HepG2 (cell line): ENCODE measurements at regions not wholly inside any gene's neighbourhood (a gene's known extent, or its start where the extent isn't known, plus 50 kb on each side); places are given as distances from the start of the nearest gene placed in this dataset.

Experiments used
- ATAC-seq: fragments of 200-7000 bp; cut with Tn5 transposase; 3 replicates; pipeline ENCODE4 v1.9.1; 2020; ENCODE audit warnings: mild to moderate bottlenecking, moderate library complexity
- BruUV-seq: library from RNA; stranded (reverse); fragments of 400-500 nt; replicated peaks from 2 replicates; lab custom pipeline; 2021; lab: Mats Ljungman, UMichigan
- CTCF ChIA-PET: fragments of 300-600 bp; formaldehyde crosslinking; extraction: SDS; loops from one replicate; lab custom pipeline; 2021; ENCODE audit warnings: low total read pairs, inconsistent platforms, low intra/inter-chr PET ratio; lab: Yijun Ruan, JAX
- POLR2A ChIA-PET: fragments of 350-600 bp; sonication (Branson Sonifier 250); formaldehyde crosslinking; loops from one replicate; lab custom pipeline; 2020; ENCODE audit warnings: antibody characterized with exemption, inconsistent platforms; lab: Yijun Ruan, JAX
- DNase-seq: peaks from one replicate; pipeline ENCODE4 v3.0.0-alpha.2; 2015; ENCODE audit warnings: low spot score
- FAIRE-seq: peaks from 3 replicates; lab custom pipeline; 2011; peaks lifted over from hg19 to GRCh38; lab: Jason Lieb, UNC
- H2AFZ ChIP-seq: one replicate; pipeline ENCODE4 v1.6.1; 2011; ENCODE audit warnings: low read length, inconsistent platforms
- H3K27ac ChIP-seq: fragments of 300-600 bp; 3 replicates; pipeline ENCODE4 v1.8.0; 2011; ENCODE audit warnings: mixed run types, mild to moderate bottlenecking, mixed read lengths, low read length, inconsistent platforms; ENCODE audit not compliant: insufficient read depth; ENCODE audit errors: extremely low read length
- H3K27me3 ChIP-seq, 2 experiments: fragments of 200-600 bp in 1 of 2; 2 replicates in 1 of 2; 3 replicates in 1 of 2; pipeline versions ENCODE4 v1.6.0 to v1.8.0; 2011; ENCODE audit warnings: low read length in 2 of 2, mild to moderate bottlenecking in 2 of 2, moderate library complexity in 2 of 2, inconsistent platforms in 1 of 2; ENCODE audit not compliant: insufficient read depth in 2 of 2, control insufficient read depth in 1 of 2
- H3K36me3 ChIP-seq, 2 experiments: fragments of 200-600 bp in 1 of 2; replicated peaks in 1 of 2; 2 replicates in 1 of 2; 3 replicates in 1 of 2; pipeline versions ENCODE4 v1.5.1 to v1.8.0; 2011; ENCODE audit warnings: low read length in 2 of 2, inconsistent platforms in 1 of 2; ENCODE audit not compliant: insufficient read depth in 2 of 2, control insufficient read depth in 1 of 2
- H3K4me1 ChIP-seq: 2 replicates; pipeline ENCODE4 v1.5.1; 2012; ENCODE audit warnings: low read length, inconsistent platforms; ENCODE audit not compliant: insufficient read depth
- H3K4me2 ChIP-seq: 2 replicates; pipeline ENCODE4 v1.6.0; 2011; ENCODE audit warnings: low read depth, low read length, inconsistent platforms
- H3K4me3 ChIP-seq, 3 experiments: fragments of 200-600 bp in 1 of 3; sonication (generic), shearing (Covaris generic) in 1 of 3; replicated peaks in 1 of 3; 2 replicates each; pipeline ENCODE4 v1.5.1; 2011 to 2016; ENCODE audit warnings: low read length in 3 of 3, inconsistent platforms in 2 of 3, low read depth in 2 of 3, mild to moderate bottlenecking in 2 of 3, control low read depth in 1 of 3, mixed read lengths in 1 of 3; ENCODE audit not compliant: insufficient read depth in 1 of 3
- H3K79me2 ChIP-seq: one replicate; pipeline ENCODE4 v1.6.1; 2011; ENCODE audit warnings: low read length, inconsistent platforms; ENCODE audit not compliant: insufficient read depth
- H3K9ac ChIP-seq: 2 replicates; pipeline ENCODE4 v1.6.0; 2011; ENCODE audit warnings: mild to moderate bottlenecking, low read depth, low read length, inconsistent platforms; ENCODE audit not compliant: insufficient read depth
- H3K9me3 ChIP-seq: 2 replicates; pipeline ENCODE4 v1.5.1; 2012; ENCODE audit warnings: mild to moderate bottlenecking, low read length
- H4K20me1 ChIP-seq: 2 replicates; pipeline ENCODE4 v1.6.0; 2011; ENCODE audit warnings: inconsistent platforms, mild to moderate bottlenecking, low read length, moderate library complexity; ENCODE audit not compliant: insufficient read depth
- ADNP ChIP-seq: sonication (generic); formaldehyde crosslinking; IDR thresholded peaks from 2 replicates; pipeline ENCODE4 v1.4.0; 2020; ENCODE audit warnings: missing genetic modification reagents
- NFE2 ChIP-seq: sonication (generic); formaldehyde crosslinking; IDR thresholded peaks from 2 replicates; pipeline ENCODE4 v1.4.0; 2020; ENCODE audit warnings: missing genetic modification reagents
- TAF15 ChIP-seq: fragments of 200-400 bp; formaldehyde crosslinking; IDR thresholded peaks from one replicate; pipeline ENCODE4 v1.6.1; 2018; ENCODE audit warnings: mild to moderate bottlenecking, low read depth, low read length; ENCODE audit not compliant: poor library complexity, severe bottlenecking
- TIGD3 ChIP-seq: sonication (generic); formaldehyde crosslinking; IDR thresholded peaks from 2 replicates; pipeline ENCODE4 v1.5.1; 2020; ENCODE audit warnings: mild to moderate bottlenecking, missing genetic modification reagents, borderline replicate concordance
- ZMYM2 ChIP-seq: sonication (generic); formaldehyde crosslinking; IDR thresholded peaks from 2 replicates; pipeline ENCODE4 v1.8.0; 2022; ENCODE audit warnings: mild to moderate bottlenecking, missing genetic modification reagents
- ZNF326 ChIP-seq: sonication (generic); formaldehyde crosslinking; IDR thresholded peaks from 2 replicates; pipeline ENCODE4 v1.4.0; 2020; ENCODE audit warnings: missing genetic modification reagents, borderline replicate concordance
- ZNF33A ChIP-seq: sonication (generic); formaldehyde crosslinking; IDR thresholded peaks from 2 replicates; pipeline ENCODE4 v1.5.1; 2020; ENCODE audit warnings: missing genetic modification reagents, mild to moderate bottlenecking, moderate library complexity, borderline replicate concordance
- ZNF33B ChIP-seq: sonication (generic); formaldehyde crosslinking; IDR thresholded peaks from 2 replicates; pipeline ENCODE4 v1.5.1; 2020; ENCODE audit warnings: mild to moderate bottlenecking, missing genetic modification reagents
- ZNF589 ChIP-seq: sonication (generic); formaldehyde crosslinking; conservative IDR thresholded peaks from 2 replicates; pipeline ENCODE4 v1.8.0; 2022; ENCODE audit warnings: mild to moderate bottlenecking, moderate library complexity, missing genetic modification reagents
- ZNF597 ChIP-seq: sonication (generic); formaldehyde crosslinking; IDR thresholded peaks from 2 replicates; pipeline ENCODE4 v1.5.0; 2020; ENCODE audit warnings: missing genetic modification reagents
- WGBS: methylation state at CpG from one replicate; pipeline ENCODE4 v1.1.6; 2017; ENCODE audit warnings: low lambda C conversion rate; 5-methylcytosine and 5-hydroxymethylcytosine counted together
- in situ Hi-C: cut with HindIII; loops from 2 replicates; pipeline ENCODE4 v1.10.0; 2017; ENCODE audit warnings: low pct_unique_long_range_greater_than_20kb; ENCODE audit not compliant: extremely low pct_ligation_motif_present
- intact Hi-C: fragments of 100-400 bp; cut with micrococcal nuclease; formaldehyde crosslinking; loops from one replicate; pipeline ENCODE4 v1.10.0; 2022; ENCODE audit not compliant: unreplicated experiment
- TF ChIP-seq, protein P1 (sequence below): sonication (generic); formaldehyde crosslinking; IDR thresholded peaks from 2 replicates; pipeline ENCODE4 v1.4.0; 2020; ENCODE audit warnings: missing genetic modification reagents
- TF ChIP-seq, protein P2 (sequence below): IDR thresholded peaks from 2 replicates; pipeline ENCODE4 v1.6.1; 2016; ENCODE audit warnings: missing biosample characterization, missing genetic modification reagents, low read depth
- TF ChIP-seq, protein P3 (sequence below): sonication (generic); formaldehyde crosslinking; IDR thresholded peaks from 2 replicates; pipeline ENCODE4 v1.5.1; 2020; ENCODE audit warnings: mild to moderate bottlenecking, missing genetic modification reagents

DNA sequence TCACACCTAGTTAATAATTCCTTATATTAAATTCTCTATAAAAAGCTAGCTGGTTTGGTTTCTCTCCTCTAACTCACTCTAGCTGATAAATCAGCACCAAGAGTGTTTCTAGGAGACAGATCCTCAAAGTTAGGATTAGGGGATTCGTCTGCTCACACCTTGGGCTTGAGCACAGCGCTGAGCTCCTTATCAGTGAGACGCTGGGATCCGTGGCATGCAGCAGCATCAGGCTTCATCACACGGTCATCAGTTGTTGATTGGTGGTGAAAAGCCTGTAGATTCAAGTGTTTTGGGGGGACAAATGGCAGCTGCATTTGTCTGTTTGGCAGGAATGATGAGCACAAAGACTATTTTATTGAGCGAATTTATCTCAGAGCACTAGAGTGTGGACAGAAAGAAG is 72.6 kb upstream of the MC2R start:
- H3K27me3 ChIP-seq: no peaks in the 10 kb centered on the region
- no peak for ATAC-seq
- no peak for FAIRE-seq
- no peaks in the 10 kb centered on the region for H3K9me3 ChIP-seq
- DNase-seq: no peak
- ChIA-PET POLR2A (no interaction called here), CTCF (no interaction called here)
- 6% methylated on average over 6 of the region's 6 CpGs for WGBS
- no peaks in the 10 kb centered on the region for H3K79me2 ChIP-seq
- H3K4me1 ChIP-seq: no peaks in the 10 kb centered on the region
- H2AFZ ChIP-seq: no peak overlapping the region
- H3K36me3 ChIP-seq: no peaks in the 10 kb centered on the region
- H4K20me1 ChIP-seq: no peaks in the 10 kb centered on the region
- no peak overlapping the region for H3K4me3 ChIP-seq
- H3K4me2 ChIP-seq: no peak overlapping the region
- in situ Hi-C loops (no loop called here), intact Hi-C loops (no loop called here)
- H3K27ac ChIP-seq: no peak overlapping the region
- H3K9ac ChIP-seq: no peak overlapping the region
- BruUV-seq: no TSS peak
- TF ChIP-seq TIGD3 (no peak), ADNP (no peak), ZNF326 (CRISPR knock-in tag) (no peak), TAF15 (no peak), ZNF33B (CRISPR knock-in tag) (no peak), ZNF589 (no peak), ZMYM2 (CRISPR knock-in tag) (no peak), ZNF597 (no peak), NFE2 (CRISPR knock-in tag) (no peak), ZNF33A (no peak)
- TF ChIP-seq, protein P1, sequence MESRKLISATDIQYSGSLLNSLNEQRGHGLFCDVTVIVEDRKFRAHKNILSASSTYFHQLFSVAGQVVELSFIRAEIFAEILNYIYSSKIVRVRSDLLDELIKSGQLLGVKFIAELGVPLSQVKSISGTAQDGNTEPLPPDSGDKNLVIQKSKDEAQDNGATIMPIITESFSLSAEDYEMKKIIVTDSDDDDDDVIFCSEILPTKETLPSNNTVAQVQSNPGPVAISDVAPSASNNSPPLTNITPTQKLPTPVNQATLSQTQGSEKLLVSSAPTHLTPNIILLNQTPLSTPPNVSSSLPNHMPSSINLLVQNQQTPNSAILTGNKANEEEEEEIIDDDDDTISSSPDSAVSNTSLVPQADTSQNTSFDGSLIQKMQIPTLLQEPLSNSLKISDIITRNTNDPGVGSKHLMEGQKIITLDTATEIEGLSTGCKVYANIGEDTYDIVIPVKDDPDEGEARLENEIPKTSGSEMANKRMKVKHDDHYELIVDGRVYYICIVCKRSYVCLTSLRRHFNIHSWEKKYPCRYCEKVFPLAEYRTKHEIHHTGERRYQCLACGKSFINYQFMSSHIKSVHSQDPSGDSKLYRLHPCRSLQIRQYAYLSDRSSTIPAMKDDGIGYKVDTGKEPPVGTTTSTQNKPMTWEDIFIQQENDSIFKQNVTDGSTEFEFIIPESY: no peak
- TF ChIP-seq, protein P2, sequence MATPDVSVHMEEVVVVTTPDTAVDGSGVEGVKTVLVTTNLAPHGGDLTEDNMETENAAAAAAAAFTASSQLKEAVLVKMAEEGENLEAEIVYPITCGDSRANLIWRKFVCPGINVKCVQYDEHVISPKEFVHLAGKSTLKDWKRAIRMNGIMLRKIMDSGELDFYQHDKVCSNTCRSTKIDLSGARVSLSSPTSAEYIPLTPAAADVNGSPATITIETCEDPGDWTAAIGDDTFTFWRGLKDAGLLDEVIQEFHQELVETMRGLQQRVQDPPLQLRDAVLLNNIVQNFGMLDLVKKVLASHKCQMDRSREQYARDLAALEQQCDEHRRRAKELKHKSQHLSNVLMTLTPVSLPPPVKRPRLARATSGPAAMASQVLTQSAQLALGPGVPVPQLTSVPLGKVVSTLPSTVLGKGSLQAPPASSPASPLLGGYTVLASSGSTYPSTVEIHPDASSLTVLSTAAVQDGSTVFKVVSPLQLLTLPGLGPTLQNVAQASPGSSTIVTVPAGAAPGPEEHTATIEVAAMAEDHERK (CRISPR knock-in tag): no peak
- TF ChIP-seq, protein P3, sequence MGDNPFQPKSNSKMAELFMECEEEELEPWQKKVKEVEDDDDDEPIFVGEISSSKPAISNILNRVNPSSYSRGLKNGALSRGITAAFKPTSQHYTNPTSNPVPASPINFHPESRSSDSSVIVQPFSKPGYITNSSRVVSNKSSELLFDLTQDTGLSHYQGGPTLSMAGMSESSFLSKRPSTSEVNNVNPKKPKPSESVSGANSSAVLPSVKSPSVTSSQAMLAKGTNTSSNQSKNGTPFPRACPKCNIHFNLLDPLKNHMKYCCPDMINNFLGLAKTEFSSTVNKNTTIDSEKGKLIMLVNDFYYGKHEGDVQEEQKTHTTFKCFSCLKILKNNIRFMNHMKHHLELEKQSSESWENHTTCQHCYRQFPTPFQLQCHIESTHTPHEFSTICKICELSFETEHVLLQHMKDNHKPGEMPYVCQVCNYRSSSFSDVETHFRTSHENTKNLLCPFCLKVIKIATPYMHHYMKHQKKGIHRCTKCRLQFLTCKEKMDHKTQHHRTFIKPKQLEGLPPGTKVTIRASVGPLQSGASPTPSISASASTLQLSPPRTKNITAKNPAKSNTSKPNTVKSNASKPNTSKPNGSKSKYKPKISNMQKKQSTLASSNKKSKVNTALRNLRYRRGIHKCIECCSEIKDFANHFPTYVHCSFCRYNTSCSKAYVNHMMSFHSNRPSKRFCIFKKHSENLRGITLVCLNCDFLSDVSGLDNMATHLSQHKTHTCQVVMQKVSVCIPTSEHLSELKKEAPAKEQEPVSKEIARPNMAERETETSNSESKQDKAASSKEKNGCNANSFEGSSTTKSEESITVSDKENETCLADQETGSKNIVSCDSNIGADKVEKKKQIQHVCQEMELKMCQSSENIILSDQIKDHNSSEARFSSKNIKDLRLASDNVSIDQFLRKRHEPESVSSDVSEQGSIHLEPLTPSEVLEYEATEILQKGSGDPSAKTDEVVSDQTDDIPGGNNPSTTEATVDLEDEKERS (CRISPR knock-in tag): no peak
